Panc1 (cell line): ENCODE measurements at regions not wholly inside any gene's neighbourhood (a gene's known extent, or its start where the extent isn't known, plus 50 kb on each side); places are given as distances from the start of the nearest gene placed in this dataset.

Experiments
- ATAC-seq: fragments of 200-7000 bp; cut with Tn5 transposase; 2 replicates; pipeline ENCODE4 v1.9.1; 2020; ENCODE audit warnings: mild to moderate bottlenecking, moderate library complexity
- BruUV-seq: library from RNA; stranded (reverse); fragments of 400-500 nt; replicated peaks from 2 replicates; lab custom pipeline; 2021; lab: Mats Ljungman, UMichigan
- CTCF ChIA-PET: fragments of 300-600 bp; sonication (Branson Sonifier 250); formaldehyde crosslinking; loops from one replicate; lab custom pipeline; 2022; ENCODE audit warnings: antibody characterized with exemption; lab: Charles Lee
- POLR2A ChIA-PET: fragments of 300-600 bp; sonication (Branson Sonifier 250); formaldehyde crosslinking; loops from one replicate; lab custom pipeline; 2022; ENCODE audit warnings: antibody characterized with exemption; lab: Charles Lee
- DNase-seq: peaks from one replicate; pipeline ENCODE4 v3.0.0-alpha.2; 2010; ENCODE audit warnings: low read depth, low spot score
- H3K27ac ChIP-seq: 2 replicates; pipeline ENCODE4 v1.5.1; 2011; ENCODE audit warnings: mild to moderate bottlenecking, low read length, inconsistent platforms
- H3K27me3 ChIP-seq: fragments of 200-500 bp; sonication (Bioruptor generic); 2 replicates; pipeline ENCODE4 v1.6.0; 2014; ENCODE audit warnings: low read length, inconsistent platforms; ENCODE audit not compliant: control insufficient read depth, insufficient read depth
- H3K36me3 ChIP-seq: fragments of 200-500 bp; sonication (Bioruptor generic); 2 replicates; pipeline ENCODE4 v1.5.1; 2014; ENCODE audit warnings: inconsistent platforms, mild to moderate bottlenecking, low read length, moderate library complexity; ENCODE audit not compliant: control insufficient read depth, insufficient read depth
- H3K4me1 ChIP-seq: 2 replicates; pipeline ENCODE4 v1.5.1; 2011; ENCODE audit warnings: inconsistent platforms, mild to moderate bottlenecking, low read length, moderate library complexity; ENCODE audit not compliant: control insufficient read depth, insufficient read depth
- H3K4me3 ChIP-seq, 2 experiments: 2 replicates each; pipeline ENCODE4 v1.5.1; 2011 to 2012; ENCODE audit warnings: low read depth in 2 of 2, low read length in 2 of 2, mild to moderate bottlenecking in 2 of 2, inconsistent platforms in 1 of 2, moderate library complexity in 1 of 2
- H3K9me3 ChIP-seq: fragments of 200-500 bp; sonication (Bioruptor generic); 2 replicates; pipeline ENCODE4 v1.5.1; 2014; ENCODE audit warnings: low read depth, mild to moderate bottlenecking, inconsistent platforms, low read length, moderate library complexity; ENCODE audit not compliant: control insufficient read depth, insufficient read depth
- CTCF ChIP-seq: fragments of 450-650 bp; IDR thresholded peaks from 2 replicates; pipeline ENCODE4 v1.5.1; 2017; ENCODE audit warnings: mild to moderate bottlenecking
- POLR2AphosphoS5 ChIP-seq: IDR thresholded peaks from 2 replicates; pipeline ENCODE4 v1.6.1; 2012; ENCODE audit warnings: mild to moderate bottlenecking, low read depth, low read length, moderate library complexity
- REST ChIP-seq, 2 experiments: IDR thresholded peaks; 2 replicates each; pipeline ENCODE4 v1.6.1; 2011 to 2012; ENCODE audit warnings: low read depth in 2 of 2, control low read depth in 1 of 2, low read length in 1 of 2, mild to moderate bottlenecking in 1 of 2, moderate library complexity in 1 of 2; ENCODE audit not compliant: insufficient read depth in 1 of 2
- SIN3A ChIP-seq: IDR thresholded peaks from 2 replicates; pipeline ENCODE4 v1.6.1; 2012; ENCODE audit warnings: low read depth, mild to moderate bottlenecking, low read length, moderate library complexity, borderline replicate concordance; ENCODE audit not compliant: insufficient read depth
- TCF7L2 ChIP-seq: IDR thresholded peaks from 2 replicates; pipeline ENCODE4 v1.6.1; 2011; ENCODE audit warnings: mild to moderate bottlenecking, low read depth, low read length, inconsistent platforms
- in situ Hi-C: cut with HindIII; loops from 2 replicates; pipeline ENCODE4 v1.10.0; 2016; ENCODE audit warnings: low sequenced_read_pairs, low pct_unique_long_range_greater_than_20kb
- intact Hi-C: fragments of 100-400 bp; cut with micrococcal nuclease; formaldehyde crosslinking; loops from one replicate; pipeline ENCODE4 v1.10.0; 2022; ENCODE audit not compliant: unreplicated experiment

DNA sequence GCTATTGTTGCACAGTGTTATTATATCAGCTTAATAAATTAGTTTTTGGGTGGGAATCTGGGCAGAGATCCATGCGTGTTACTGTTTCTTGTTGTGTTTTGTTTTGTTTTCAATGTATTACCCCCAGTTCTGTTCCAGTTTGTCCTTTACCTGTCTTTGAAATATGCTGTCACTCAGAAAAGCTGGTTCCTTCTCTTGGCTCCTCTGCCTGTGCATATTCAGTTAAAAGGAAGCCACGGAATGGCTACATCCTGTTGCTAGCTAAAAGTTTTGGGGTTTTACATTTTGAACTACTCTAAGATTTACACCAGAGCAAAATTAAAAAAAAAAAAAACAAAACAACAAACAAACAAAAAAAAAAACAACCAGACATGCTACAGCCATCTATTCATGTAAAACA lies 374.9 kb upstream of the RORB start:
- in situ Hi-C loops (no loop called here), intact Hi-C loops (no loop called here)
- Histone ChIP-seq H3K4me1 (no peaks in the 10 kb centered on the region), H3K4me3 (no peak overlapping the region), H3K36me3 (no peaks in the 10 kb centered on the region), H3K27me3 (no peaks in the 10 kb centered on the region), H3K9me3 (no peaks in the 10 kb centered on the region), H3K27ac (no peak overlapping the region)
- POLR2A ChIA-PET, result no interaction called here
- CTCF ChIA-PET, result no interaction called here
- TF ChIP-seq CTCF, result no peak
- TF ChIP-seq TCF7L2, result no peak
- TF ChIP-seq SIN3A, result no peak
- TF ChIP-seq POLR2AphosphoS5, result no peak
- TF ChIP-seq REST (IDR thresholded peaks at IDR 0.05; ENCODE audit: insufficient read depth in 1 of 2, low read depth in 2 of 2, low read length in 1 of 2), result no peak
- no peak for DNase-seq
- no TSS peak for BruUV-seq
- ATAC-seq, result no peak

- H3K9me3 ChIP-seq, result no peaks in the 10 kb centered on the region
- DNase-seq, result no peak
- TF ChIP-seq REST (IDR thresholded peaks at IDR 0.05; ENCODE audit: insufficient read depth in 1 of 2, low read depth in 2 of 2, low read length in 1 of 2) (no peak), CTCF (no peak), TCF7L2 (no peak), SIN3A (no peak), POLR2AphosphoS5 (no peak)
- BruUV-seq, result no TSS peak
- no peaks in the 10 kb centered on the region for H3K36me3 ChIP-seq
- no peaks in the 10 kb centered on the region for H3K27me3 ChIP-seq
- ChIA-PET POLR2A (no interaction called here), CTCF (no interaction called here)
- H3K27ac ChIP-seq, result no peak overlapping the region
- in situ Hi-C loops, result no loop called here
- no peak overlapping the region for H3K4me3 ChIP-seq
- H3K4me1 ChIP-seq, result no peaks in the 10 kb centered on the region
- ATAC-seq, result no peak
- intact Hi-C loops, result no loop called here
These were observed 374.5 kb upstream of the RORB start for GRCh38 chr9:74122661-74123060.
